SK-N-SH (cell line): ENCODE measurements at regions not wholly inside any gene's neighbourhood (a gene's known extent, or its start where the extent isn't known, plus 50 kb on each side); places are given as distances from the start of the nearest gene placed in this dataset.

Experiments
- CHD2 ChIP-seq: fragments of 150-350 bp; IDR thresholded peaks from 2 replicates; pipeline ENCODE4 v1.6.1; 2018; ENCODE audit warnings: low read length; ENCODE audit not compliant: partially characterized antibody
- RAD21 ChIP-seq: IDR thresholded peaks from 2 replicates; pipeline ENCODE4 v1.6.1; 2012; ENCODE audit warnings: mild to moderate bottlenecking, low read length
- YY1 ChIP-seq: IDR thresholded peaks from 2 replicates; pipeline ENCODE4 v1.4.0; 2012; ENCODE audit warnings: low read depth, mild to moderate bottlenecking

- no peak for TF ChIP-seq CHD2
- no peak for TF ChIP-seq RAD21
- no peak for TF ChIP-seq YY1
Measured at GRCh38 chr4:110354460-110354859, 121.5 kb upstream of the ENPEP start.
